ENCODE measurements at regions not wholly inside any gene's neighbourhood (a gene's known extent, or its start where the extent isn't known, plus 50 kb on each side); places are given as distances from the start of the nearest gene placed in this dataset.

DNA sequence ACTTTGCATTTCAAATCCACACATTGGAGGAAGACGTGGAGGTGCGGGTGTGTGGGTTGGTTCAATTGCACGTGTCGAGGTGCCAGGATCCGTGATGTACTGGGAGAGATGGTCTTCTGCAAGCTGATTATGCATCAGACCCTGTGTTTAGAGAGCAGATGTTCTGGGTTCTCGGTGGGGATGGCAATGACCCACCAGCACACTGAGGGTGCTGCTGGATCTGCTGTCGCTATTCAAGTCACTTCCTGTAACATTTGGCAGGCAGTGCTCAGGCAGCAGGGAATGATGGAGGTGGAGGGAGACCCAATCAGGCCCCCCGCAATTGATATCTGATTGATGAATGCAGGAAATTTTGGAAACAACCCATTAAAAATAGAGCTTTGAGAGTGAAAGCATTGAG, 830.1 kb upstream of the POU3F3 start:
- Mint-ChIP-seq H3K4me1 (no peaks in the 10 kb centered on the region), H3K27me3 (peaks cover 2% of the 10 kb centered on the region), H3K4me3 (no peak overlapping the region), H3K9me3 (peaks cover 0 to 2% (median 0%) of the 10 kb centered on the region in 3 donors), H3K27ac (no peak overlapping the region), H3K36me3 (no peaks in the 10 kb centered on the region)

DNA sequence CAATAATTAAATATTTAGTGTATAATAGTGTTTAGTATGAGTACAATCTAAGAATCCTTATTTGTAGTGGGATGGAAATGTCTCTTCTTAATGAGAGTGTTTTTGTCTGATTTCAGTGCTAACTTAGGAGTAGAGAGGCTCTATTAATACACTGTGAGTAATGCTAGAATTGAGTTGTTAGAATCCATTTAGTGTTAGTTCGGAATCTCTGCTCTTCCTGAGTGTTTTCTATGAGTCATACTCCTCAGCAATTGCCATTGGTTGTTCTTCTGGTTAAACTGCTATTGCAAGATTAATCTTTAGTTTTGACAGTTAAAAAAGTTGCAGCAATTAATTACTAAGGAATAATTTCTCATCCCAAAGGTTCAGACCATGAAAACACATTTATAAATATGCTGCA, 828.6 kb upstream of the POU3F3 start:
- Mint-ChIP-seq H3K4me3 (no peak overlapping the region), H3K27me3 (no peaks in the 10 kb centered on the region), H3K4me1 (no peaks in the 10 kb centered on the region), H3K9me3 (peaks cover 0 to 1% (median 0%) of the 10 kb centered on the region in 3 donors), H3K27ac (no peak overlapping the region), H3K36me3 (no peaks in the 10 kb centered on the region)

DNA sequence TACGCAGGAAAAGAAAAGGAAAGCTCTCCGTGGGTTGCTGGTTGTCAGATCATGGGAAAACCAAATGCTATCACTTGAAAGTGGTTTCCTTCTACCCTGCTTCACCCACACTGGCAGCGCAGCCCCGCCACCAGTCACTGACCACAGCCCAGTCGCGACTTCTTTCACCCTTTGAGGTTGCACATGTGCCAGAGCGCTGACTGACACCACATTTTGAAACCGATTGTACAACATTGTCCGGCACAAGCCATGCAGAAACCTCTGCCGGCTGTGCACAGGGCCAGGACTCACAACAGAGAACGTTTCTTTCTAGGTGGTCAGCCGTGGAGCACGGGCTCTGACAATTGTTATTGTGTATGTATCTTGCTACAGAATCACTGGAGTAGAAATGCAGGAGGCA, 827.2 kb upstream of the POU3F3 start:
- Mint-ChIP-seq H3K4me3 (no peak overlapping the region), H3K27ac (no peak overlapping the region), H3K36me3 (no peaks in the 10 kb centered on the region), H3K9me3 (peaks cover 0 to 1% (median 0%) of the 10 kb centered on the region in 3 donors), H3K4me1 (no peaks in the 10 kb centered on the region), H3K27me3 (no peaks in the 10 kb centered on the region)

DNA sequence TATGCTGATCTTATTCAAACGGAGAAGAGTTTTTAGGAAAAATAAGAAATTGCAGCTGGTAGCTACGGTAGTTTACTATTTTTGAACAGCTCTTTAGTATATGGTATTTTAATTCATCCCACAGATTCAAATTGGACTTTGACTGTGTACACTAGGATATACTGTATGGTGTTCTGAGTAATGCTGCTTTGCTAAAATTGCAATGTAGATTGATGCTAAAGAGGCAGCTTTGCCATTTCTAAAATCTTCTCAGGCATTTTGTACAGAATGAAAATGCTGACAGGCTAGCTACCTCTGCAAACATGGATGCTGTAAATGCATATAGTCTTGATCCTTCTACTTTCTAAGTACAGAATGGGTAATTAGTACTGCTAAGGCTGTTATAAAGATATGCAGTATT, 826.6 kb upstream of the POU3F3 start:
- no peak overlapping the region for H3K4me3 Mint-ChIP-seq
- H3K36me3 Mint-ChIP-seq, result no peaks in the 10 kb centered on the region
- no peaks in the 10 kb centered on the region for H3K4me1 Mint-ChIP-seq
- H3K27me3 Mint-ChIP-seq, result no peaks in the 10 kb centered on the region
- H3K9me3 Mint-ChIP-seq, result peaks cover 0 to 1% (median 0%) of the 10 kb centered on the region in 3 donors
- no peak overlapping the region for H3K27ac Mint-ChIP-seq

DNA sequence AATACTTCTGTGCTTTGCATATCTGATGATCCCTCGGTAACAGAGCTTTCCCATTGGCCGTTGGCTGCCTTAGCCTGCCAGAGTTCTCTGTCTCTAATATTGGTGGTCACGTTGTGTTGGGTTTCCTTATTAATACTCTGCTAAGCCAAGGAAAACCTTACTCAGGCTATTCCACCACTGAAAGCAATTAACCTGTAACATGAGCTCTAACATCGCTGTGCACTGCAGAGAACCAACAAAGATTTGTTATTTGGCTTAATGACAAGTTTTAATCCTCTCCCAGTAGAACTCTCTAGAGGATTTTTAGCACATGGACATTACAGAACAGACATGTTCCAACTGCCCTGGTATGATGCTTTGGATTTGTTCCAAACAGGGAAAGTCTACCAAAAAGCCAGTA, 825.9 kb upstream of the POU3F3 start:
- Mint-ChIP-seq H3K27ac (no peak overlapping the region), H3K9me3 (peaks cover 0 to 1% (median 0%) of the 10 kb centered on the region in 3 donors), H3K27me3 (no peaks in the 10 kb centered on the region), H3K36me3 (no peaks in the 10 kb centered on the region), H3K4me3 (no peak overlapping the region), H3K4me1 (no peaks in the 10 kb centered on the region)

DNA sequence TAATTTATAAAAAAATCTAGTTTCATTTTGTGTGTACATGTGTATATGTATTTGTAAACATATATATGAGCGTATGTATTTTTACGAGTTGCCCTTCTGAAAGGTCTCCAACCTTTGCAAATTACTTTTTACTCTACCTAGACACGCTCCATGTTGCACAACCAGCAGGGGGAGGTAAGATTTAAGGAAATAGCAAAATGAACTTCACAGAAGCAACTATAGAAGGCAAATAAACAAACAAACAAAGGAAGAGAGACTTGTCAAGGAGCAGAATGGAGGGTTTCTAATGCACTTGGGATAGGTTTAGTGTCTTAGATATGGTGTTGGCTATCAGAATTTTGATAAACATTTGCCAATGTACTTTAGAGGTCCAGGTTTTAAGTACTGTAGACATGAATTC, 820.5 kb upstream of the POU3F3 start:
- Mint-ChIP-seq H3K9me3 (peaks cover 0 to 1% (median 0%) of the 10 kb centered on the region in 3 donors), H3K4me3 (no peak overlapping the region), H3K4me1 (peaks cover 0 to 1% (median 0%) of the 10 kb centered on the region in 3 donors), H3K27me3 (no peaks in the 10 kb centered on the region), H3K36me3 (no peaks in the 10 kb centered on the region), H3K27ac (no peak overlapping the region)

DNA sequence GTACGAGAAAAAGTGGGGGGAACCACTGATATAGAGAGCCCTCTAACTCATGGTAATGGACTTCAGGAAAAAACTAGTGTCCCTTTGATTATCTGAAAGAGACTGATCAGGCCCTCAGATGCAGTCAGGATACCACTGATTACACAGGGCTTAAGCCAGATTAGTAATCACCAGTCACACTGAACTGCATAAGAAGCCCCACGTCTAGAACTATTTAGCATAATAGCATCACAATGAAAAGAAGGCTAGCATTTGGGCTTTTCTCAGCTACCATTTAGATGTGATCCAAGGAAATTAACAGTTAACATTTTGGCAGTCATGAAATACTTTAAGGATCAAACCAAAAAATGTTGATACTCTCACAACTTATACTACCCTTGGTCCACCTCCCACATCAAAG, 813.1 kb upstream of the POU3F3 start:
- no peaks in the 10 kb centered on the region for H3K4me1 Mint-ChIP-seq
- no peaks in the 10 kb centered on the region for H3K27me3 Mint-ChIP-seq
- H3K27ac Mint-ChIP-seq, result no peak overlapping the region
- peaks cover 1% of the 10 kb centered on the region for H3K36me3 Mint-ChIP-seq
- peaks cover 0 to 2% (median 0%) of the 10 kb centered on the region in 3 donors for H3K9me3 Mint-ChIP-seq
- H3K4me3 Mint-ChIP-seq, result no peak overlapping the region

DNA sequence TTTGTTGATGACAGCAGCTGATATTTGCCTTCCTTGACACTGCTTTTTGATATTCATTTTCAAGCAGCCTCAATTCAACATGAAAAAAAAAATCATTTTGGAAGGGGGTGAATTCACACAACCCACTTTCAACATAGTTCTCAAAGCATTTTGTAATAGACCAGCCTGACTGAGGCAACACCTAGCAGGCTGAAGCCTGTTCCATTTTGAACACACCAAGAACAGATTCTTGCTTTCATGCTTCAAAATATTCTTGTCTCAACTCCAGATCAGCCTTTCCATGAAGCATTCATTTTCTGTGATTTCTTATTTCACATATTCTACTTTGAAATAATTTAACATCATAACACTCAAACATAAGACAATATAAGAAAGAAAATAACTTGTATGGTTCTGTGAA, 812.6 kb upstream of the POU3F3 start:
- Mint-ChIP-seq H3K27ac (no peak overlapping the region), H3K27me3 (no peaks in the 10 kb centered on the region), H3K9me3 (peaks cover 0 to 2% (median 0%) of the 10 kb centered on the region in 3 donors), H3K36me3 (peaks cover 1% of the 10 kb centered on the region), H3K4me3 (no peak overlapping the region), H3K4me1 (no peaks in the 10 kb centered on the region)

DNA sequence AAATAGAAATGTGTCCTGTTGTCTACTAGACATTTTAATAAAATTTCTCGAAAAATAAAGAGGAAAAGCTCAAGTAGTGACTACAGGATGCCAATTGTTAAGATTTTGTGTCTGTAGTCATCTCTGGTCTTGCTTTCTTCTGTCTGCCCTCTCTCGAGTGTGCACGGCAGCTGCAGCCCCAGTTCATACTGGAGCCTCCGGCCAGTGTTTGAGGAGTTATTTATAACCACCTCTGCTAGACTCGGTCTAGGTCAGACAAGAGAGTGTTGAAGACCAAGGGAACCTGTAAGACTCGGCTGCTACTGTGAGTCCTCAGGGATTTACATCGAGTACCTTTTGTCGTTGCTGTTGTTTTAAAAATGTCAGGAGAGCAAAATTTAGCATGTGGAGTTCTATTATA, 810.1 kb upstream of the POU3F3 start:
- H3K27me3 Mint-ChIP-seq, result no peaks in the 10 kb centered on the region
- H3K4me1 Mint-ChIP-seq, result no peaks in the 10 kb centered on the region
- H3K27ac Mint-ChIP-seq, result no peak overlapping the region
- H3K36me3 Mint-ChIP-seq, result peaks cover 1% of the 10 kb centered on the region
- peaks cover 0 to 2% (median 2%) of the 10 kb centered on the region in 3 donors for H3K9me3 Mint-ChIP-seq
- no peak overlapping the region for H3K4me3 Mint-ChIP-seq

DNA sequence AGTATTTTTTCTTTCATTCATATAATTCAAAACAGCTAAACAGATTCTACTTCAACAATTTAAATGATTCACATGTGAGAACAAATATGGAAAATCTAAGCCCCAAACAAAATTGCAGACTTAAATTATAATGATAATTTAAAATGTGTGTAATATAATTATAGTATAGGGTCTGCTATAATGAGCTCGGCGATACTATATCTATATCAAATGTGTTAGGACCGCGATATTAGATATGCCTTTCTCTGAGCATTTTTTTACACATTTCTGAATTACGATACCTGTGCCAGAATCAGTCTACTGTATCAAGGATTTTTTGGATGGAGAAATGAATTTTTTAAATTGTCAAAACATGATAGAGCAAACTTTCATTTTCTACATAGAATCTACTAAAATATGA, 808.8 kb upstream of the POU3F3 start:
- Mint-ChIP-seq H3K27ac (no peak overlapping the region), H3K4me1 (no peaks in the 10 kb centered on the region), H3K4me3 (no peak overlapping the region), H3K9me3 (peaks cover 0 to 2% (median 0%) of the 10 kb centered on the region in 3 donors), H3K27me3 (no peaks in the 10 kb centered on the region), H3K36me3 (no peaks in the 10 kb centered on the region)

DNA sequence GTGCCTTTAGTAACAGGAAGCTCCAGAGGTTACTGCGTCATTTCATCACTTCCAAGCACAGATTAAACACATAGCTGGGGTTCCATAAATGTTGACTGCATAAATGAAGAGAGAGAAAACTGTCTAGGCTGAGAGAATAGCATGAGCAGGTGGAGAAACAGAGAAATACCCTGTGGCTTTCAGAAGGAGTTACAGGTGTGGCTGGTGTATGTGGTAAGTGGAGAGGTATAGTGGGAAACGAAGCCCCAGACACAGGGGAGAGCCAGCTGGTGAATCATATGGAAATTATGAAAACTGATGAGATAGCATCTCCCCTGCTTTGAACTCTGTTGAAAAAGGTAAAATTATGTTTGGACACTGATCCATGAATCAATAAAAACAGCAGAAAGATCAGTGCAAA, 807.4 kb upstream of the POU3F3 start:
- no peaks in the 10 kb centered on the region for H3K36me3 Mint-ChIP-seq
- H3K27me3 Mint-ChIP-seq, result no peaks in the 10 kb centered on the region
- no peaks in the 10 kb centered on the region for H3K4me1 Mint-ChIP-seq
- H3K27ac Mint-ChIP-seq, result no peak overlapping the region
- peaks cover 0 to 2% (median 0%) of the 10 kb centered on the region in 3 donors for H3K9me3 Mint-ChIP-seq
- H3K4me3 Mint-ChIP-seq, result no peak overlapping the region

DNA sequence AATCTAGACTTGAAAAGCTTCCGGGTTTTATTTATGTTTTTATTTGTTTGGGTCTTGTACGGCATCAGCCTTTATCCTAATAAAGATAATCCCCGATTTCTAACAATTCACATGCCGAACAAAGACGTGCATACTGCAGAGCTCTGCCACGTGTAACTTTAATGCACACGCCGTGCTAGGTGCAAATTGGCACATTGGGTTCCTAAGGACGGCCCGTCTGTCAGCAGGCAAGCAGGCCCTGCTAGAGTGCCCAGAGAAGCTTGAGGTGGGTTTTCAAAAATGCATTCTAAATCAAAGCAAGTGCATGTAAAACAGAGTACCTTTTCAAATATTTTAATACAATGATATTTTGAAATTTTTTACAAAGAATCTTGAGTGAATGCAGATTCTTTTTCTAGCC, 806.4 kb upstream of the POU3F3 start:
- Mint-ChIP-seq H3K27ac (no peak overlapping the region), H3K27me3 (no peaks in the 10 kb centered on the region), H3K36me3 (no peaks in the 10 kb centered on the region), H3K4me1 (no peaks in the 10 kb centered on the region), H3K9me3 (peaks cover 0 to 2% (median 0%) of the 10 kb centered on the region in 3 donors), H3K4me3 (no peak overlapping the region)

DNA sequence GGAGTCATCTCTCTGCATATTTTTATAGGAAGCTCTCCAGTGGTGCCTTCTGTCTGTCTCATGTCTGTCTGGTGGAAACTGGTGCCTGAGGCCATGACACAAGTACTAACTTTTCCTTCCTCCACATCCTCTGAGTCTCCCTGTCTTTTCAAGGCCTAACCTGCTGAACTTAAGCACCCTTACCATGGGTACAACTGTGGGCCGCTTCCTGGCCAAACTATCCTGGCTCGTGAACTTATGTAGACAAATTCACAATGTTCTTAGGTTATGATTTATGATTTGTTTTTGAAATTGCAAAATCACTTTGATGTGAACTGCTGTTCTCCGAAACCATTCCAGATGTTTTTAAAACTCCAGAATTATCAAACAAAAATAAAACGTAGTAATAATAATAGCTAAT, 804.5 kb upstream of the POU3F3 start:
- Mint-ChIP-seq H3K27me3 (no peaks in the 10 kb centered on the region), H3K4me1 (no peaks in the 10 kb centered on the region), H3K9me3 (peaks cover 0 to 4% (median 0%) of the 10 kb centered on the region in 3 donors), H3K27ac (no peak overlapping the region), H3K4me3 (no peak overlapping the region), H3K36me3 (no peaks in the 10 kb centered on the region)

DNA sequence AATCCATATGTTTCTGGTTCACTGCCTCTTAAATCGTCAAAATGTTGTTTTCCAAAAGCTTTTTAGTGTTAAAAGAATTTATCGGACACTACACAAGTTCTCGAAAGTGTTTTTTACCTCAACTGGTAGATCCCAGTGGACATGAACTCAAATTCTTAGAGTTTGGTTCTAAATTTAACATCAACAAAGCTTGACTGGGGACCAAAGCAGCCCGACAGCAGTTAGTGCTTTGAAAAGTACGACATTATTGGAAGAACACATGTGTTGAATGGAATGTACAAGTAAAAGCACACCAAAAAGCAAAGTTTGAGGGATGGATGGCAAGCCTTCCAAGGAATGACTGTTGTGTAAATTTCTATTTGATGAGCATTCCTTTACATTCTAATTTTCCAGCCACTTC, 803.9 kb upstream of the POU3F3 start:
- H3K27me3 Mint-ChIP-seq, result no peaks in the 10 kb centered on the region
- H3K27ac Mint-ChIP-seq, result no peak overlapping the region
- H3K36me3 Mint-ChIP-seq, result no peaks in the 10 kb centered on the region
- no peaks in the 10 kb centered on the region for H3K4me1 Mint-ChIP-seq
- H3K9me3 Mint-ChIP-seq, result peaks cover 0 to 4% (median 0%) of the 10 kb centered on the region in 3 donors
- H3K4me3 Mint-ChIP-seq, result no peak overlapping the region

DNA sequence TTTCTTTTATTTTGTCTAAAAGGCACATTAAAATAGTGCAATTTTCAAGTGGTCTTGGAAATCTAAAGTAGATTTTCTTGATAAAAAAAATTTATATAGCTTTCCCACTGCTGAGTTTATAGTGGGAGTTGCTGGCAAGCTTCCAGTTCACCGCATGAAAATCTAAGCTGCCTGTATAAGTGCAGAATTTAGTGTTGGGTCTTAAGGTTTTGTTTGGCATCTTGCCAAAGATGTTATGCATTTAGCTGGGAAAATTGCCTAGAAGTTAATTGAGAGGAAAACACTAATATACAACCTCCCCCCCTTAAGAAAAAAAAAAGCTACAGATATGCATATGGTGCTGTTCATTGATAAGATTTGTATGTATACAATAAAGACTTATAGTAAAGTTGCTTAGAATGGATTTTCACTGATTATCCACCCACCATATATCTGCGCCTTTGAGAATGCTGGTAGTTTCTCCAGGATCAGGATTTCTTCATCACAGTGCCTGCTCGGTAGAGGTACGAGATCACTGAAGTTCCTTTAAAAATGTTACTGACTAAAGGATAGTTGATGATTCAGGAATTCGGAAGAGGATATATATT, 803.2 kb upstream of the POU3F3 start:
- Mint-ChIP-seq H3K4me3 (no peak overlapping the region), H3K27me3 (no peaks in the 10 kb centered on the region), H3K9me3 (peaks cover 0 to 4% (median 0%) of the 10 kb centered on the region in 3 donors), H3K36me3 (no peaks in the 10 kb centered on the region), H3K27ac (no peak overlapping the region), H3K4me1 (no peaks in the 10 kb centered on the region)

DNA sequence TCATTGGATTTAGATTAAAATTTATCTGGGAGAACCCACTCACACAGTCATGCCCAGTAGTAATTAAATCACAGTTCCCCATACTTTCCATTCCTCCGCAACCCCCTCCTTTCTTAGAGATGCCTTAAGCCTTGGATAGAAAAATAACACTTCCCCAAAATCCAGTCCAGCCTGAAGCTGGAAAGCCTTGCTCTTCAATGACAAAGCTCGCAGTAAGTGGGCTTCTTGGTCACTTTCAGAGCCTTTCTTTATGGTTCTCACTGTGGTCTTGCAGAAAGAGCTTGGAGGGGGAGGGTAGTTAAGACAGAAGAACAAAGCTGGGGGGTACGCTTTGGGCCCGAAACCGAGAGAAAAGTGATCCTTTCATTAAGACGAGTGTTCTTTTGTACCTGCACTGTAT, 802.1 kb upstream of the POU3F3 start:
- H3K4me3 Mint-ChIP-seq, result no peak overlapping the region
- no peaks in the 10 kb centered on the region for H3K27me3 Mint-ChIP-seq

More for the DNA sequence above, 802.1 kb upstream of the POU3F3 start:
- Mint-ChIP-seq H3K36me3 (no peaks in the 10 kb centered on the region), H3K27ac (no peak overlapping the region), H3K9me3 (peaks cover 0 to 4% (median 0%) of the 10 kb centered on the region in 3 donors), H3K4me1 (no peaks in the 10 kb centered on the region)

Data from IgD-negative memory B cell (primary cell).